ENCODE measurements at regions not wholly inside any gene's neighbourhood (a gene's known extent, or its start where the extent isn't known, plus 50 kb on each side); places are given as distances from the start of the nearest gene placed in this dataset.

GRCh38 chr10:20677340-20677739, 219.8 kb downstream of the NEBL start:
- Mint-ChIP-seq H3K36me3 (ENCODE audit: low read depth) (no peaks in the 10 kb centered on the region), H3K27me3 (ENCODE audit: low read depth) (no peaks in the 10 kb centered on the region), H3K4me3 (ENCODE audit: unreplicated experiment) (no peak overlapping the region), H3K4me1 (ENCODE audit: low read depth) (peaks cover 4% of the 10 kb centered on the region), H3K27ac (ENCODE audit: unreplicated experiment) (no peak overlapping the region), H3K9me3 (ENCODE audit: low read depth) (no peaks in the 10 kb centered on the region)
- TF ChIP-seq CTCF (IDR thresholded peaks at IDR 0.05), result no peak
- DNase-seq (ENCODE audit: low spot score), result no peak

GRCh38 chr10:20674926-20675325, 222.2 kb downstream of the NEBL start:
- Mint-ChIP-seq H3K27ac (ENCODE audit: unreplicated experiment) (no peak overlapping the region), H3K4me3 (ENCODE audit: unreplicated experiment) (no peak overlapping the region), H3K4me1 (ENCODE audit: low read depth) (peaks cover 4% of the 10 kb centered on the region)

GRCh38 chr10:20673175-20673574, 223.9 kb downstream of the NEBL start:
- peaks cover 4% of the 10 kb centered on the region for H3K4me1 Mint-ChIP-seq (ENCODE audit: low read depth)

More at GRCh38 chr10:20674926-20675325, 222.2 kb downstream of the NEBL start:
- H3K9me3 Mint-ChIP-seq (ENCODE audit: low read depth), result no peaks in the 10 kb centered on the region
- no peak for TF ChIP-seq CTCF (IDR thresholded peaks at IDR 0.05)
- H3K36me3 Mint-ChIP-seq (ENCODE audit: low read depth), result no peaks in the 10 kb centered on the region
- H3K27me3 Mint-ChIP-seq (ENCODE audit: low read depth), result no peaks in the 10 kb centered on the region
- DNase-seq (ENCODE audit: low spot score), result no peak

GRCh38 chr10:20672741-20673140, 224.4 kb downstream of the NEBL start:
- Mint-ChIP-seq H3K27ac (ENCODE audit: unreplicated experiment) (no peak overlapping the region), H3K4me3 (ENCODE audit: unreplicated experiment) (no peak overlapping the region), H3K36me3 (ENCODE audit: low read depth) (no peaks in the 10 kb centered on the region), H3K9me3 (ENCODE audit: low read depth) (no peaks in the 10 kb centered on the region), H3K27me3 (ENCODE audit: low read depth) (no peaks in the 10 kb centered on the region), H3K4me1 (ENCODE audit: low read depth) (peaks cover 4% of the 10 kb centered on the region)
- TF ChIP-seq CTCF (IDR thresholded peaks at IDR 0.05), result no peak
- DNase-seq (ENCODE audit: low spot score), result no peak

More at GRCh38 chr10:20673175-20673574, 223.9 kb downstream of the NEBL start:
- H3K36me3 Mint-ChIP-seq (ENCODE audit: low read depth), result no peaks in the 10 kb centered on the region
- no peaks in the 10 kb centered on the region for H3K9me3 Mint-ChIP-seq (ENCODE audit: low read depth)
- no peak overlapping the region for H3K4me3 Mint-ChIP-seq (ENCODE audit: unreplicated experiment)
- DNase-seq (ENCODE audit: low spot score), result no peak
- no peaks in the 10 kb centered on the region for H3K27me3 Mint-ChIP-seq (ENCODE audit: low read depth)
- H3K27ac Mint-ChIP-seq (ENCODE audit: unreplicated experiment), result no peak overlapping the region
- no peak for TF ChIP-seq CTCF (IDR thresholded peaks at IDR 0.05)

- H3K9me3 Mint-ChIP-seq (ENCODE audit: low read depth), result no peaks in the 10 kb centered on the region
- H3K27ac Mint-ChIP-seq (ENCODE audit: unreplicated experiment), result no peak overlapping the region
- no peaks in the 10 kb centered on the region for H3K36me3 Mint-ChIP-seq (ENCODE audit: low read depth)
- DNase-seq (ENCODE audit: low spot score), result no peak
- TF ChIP-seq CTCF (IDR thresholded peaks at IDR 0.05), result no peak
- H3K27me3 Mint-ChIP-seq (ENCODE audit: low read depth), result no peaks in the 10 kb centered on the region
- H3K4me1 Mint-ChIP-seq (ENCODE audit: low read depth), result peaks cover 4% of the 10 kb centered on the region
- H3K4me3 Mint-ChIP-seq (ENCODE audit: unreplicated experiment), result no peak overlapping the region
These were observed 226.5 kb downstream of the NEBL start for GRCh38 chr10:20670579-20670978.
